Lower leg skin (tissue), 4 donors: ENCODE measurements at regions not wholly inside any gene's neighbourhood (a gene's known extent, or its start where the extent isn't known, plus 50 kb on each side); places are given as distances from the start of the nearest gene placed in this dataset.

Experiments
- DNase-seq, 2 donors: peaks; one replicate each; pipeline ENCODE4 v3.0.0-alpha.2; 2019; ENCODE audit warnings: low spot score in 2 of 2
- H3K4me3 ChIP-seq: fragments of 200-600 bp; sonication (generic); 2 replicates; pipeline ENCODE4 v1.5.1; 2017; ENCODE audit warnings: mild to moderate bottlenecking, low read depth; ENCODE audit not compliant: poor library complexity, severe bottlenecking
- CTCF ChIP-seq, 3 donors: fragments of 450-650 bp; IDR thresholded peaks; one replicate each; pipeline ENCODE4 v1.5.1; 2016; ENCODE audit warnings: antibody characterized with exemption in 3 of 3, mild to moderate bottlenecking in 3 of 3, moderate library complexity in 2 of 3
- POLR2A ChIP-seq, 2 donors: fragments of 450-650 bp; IDR thresholded peaks; one replicate each; pipeline ENCODE4 v1.6.1; 2016 to 2017; ENCODE audit warnings: antibody characterized with exemption in 2 of 2, mild to moderate bottlenecking in 1 of 2, moderate library complexity in 1 of 2
- WGBS, 2 donors: methylation state at CpG; one replicate each; pipeline ENCODE4 v1.1.5; 2018; 5-methylcytosine and 5-hydroxymethylcytosine counted together
- intact Hi-C: fragments of 100-400 bp; cut with DNase I; formaldehyde crosslinking; loops from one replicate; pipeline ENCODE4 v1.15.0; 2023; ENCODE audit warnings: low total_unique reads

GRCh38 chr17:10936931-10937330 lies 99.0 kb upstream of the PIRT start:
- 70 to 80% methylated on average over 7 of the region's 7 CpGs for WGBS, 2 donors
- TF ChIP-seq POLR2A (IDR thresholded peaks at IDR 0.05) = no peak
- TF ChIP-seq CTCF (IDR thresholded peaks at IDR 0.05) = no peak
- no peak overlapping the region for H3K4me3 ChIP-seq
- no peak for DNase-seq
- intact Hi-C loops = no loop called here

GRCh38 chr17:10932938-10933337 lies 95.1 kb upstream of the PIRT start:
- WGBS, 2 donors = 90 to 94% methylated on average over 4 of the region's 4 CpGs
- DNase-seq = no peak
- TF ChIP-seq POLR2A (IDR thresholded peaks at IDR 0.05) (no peak), CTCF (IDR thresholded peaks at IDR 0.05) (no peak)
- H3K4me3 ChIP-seq = no peak overlapping the region
- intact Hi-C loops = no loop called here

- TF ChIP-seq CTCF (IDR thresholded peaks at IDR 0.05) (no peak), POLR2A (IDR thresholded peaks at IDR 0.05) (no peak)
These were observed 93.2 kb upstream of the PIRT start for GRCh38 chr17:10931133-10931532.

GRCh38 chr17:10927712-10928111 lies 89.8 kb upstream of the PIRT start:
- no peak for DNase-seq
- 89 to 93% methylated on average over 2 of the region's 2 CpGs for WGBS, 2 donors
- TF ChIP-seq CTCF (IDR thresholded peaks at IDR 0.05) (no peak), POLR2A (IDR thresholded peaks at IDR 0.05) (no peak)
- intact Hi-C loops = no loop called here
- no peak overlapping the region for H3K4me3 ChIP-seq

More at GRCh38 chr17:10931133-10931532, 93.2 kb upstream of the PIRT start:
- WGBS, 2 donors = 52 to 60% methylated on average over 3 of the region's 3 CpGs
- H3K4me3 ChIP-seq = no peak overlapping the region
- intact Hi-C loops = no loop called here
- DNase-seq = no peak

- TF ChIP-seq CTCF (IDR thresholded peaks at IDR 0.05) (no peak), POLR2A (IDR thresholded peaks at IDR 0.05) (no peak)
- DNase-seq = peak in 1 of 2 donors; percentile 59
- 69 to 70% methylated on average over 5 of the region's 5 CpGs for WGBS, 2 donors
- intact Hi-C loops = no loop called here
- H3K4me3 ChIP-seq = no peak overlapping the region
These were observed 82.7 kb upstream of the PIRT start for GRCh38 chr17:10920558-10921108.

GRCh38 chr17:10907370-10907769 lies 69.5 kb upstream of the PIRT start:
- TF ChIP-seq CTCF (IDR thresholded peaks at IDR 0.05) (no peak), POLR2A (IDR thresholded peaks at IDR 0.05) (no peak)
- WGBS, 2 donors = 72 to 75% methylated on average over 7 of the region's 7 CpGs
- no peak for DNase-seq
- intact Hi-C loops = no loop called here
- no peak overlapping the region for H3K4me3 ChIP-seq
